Activated CD8-positive, alpha-beta memory T cell treated with anti-CD3 and anti-CD28 coated beads for 1 hour (primary cell): ENCODE measurements at regions not wholly inside any gene's neighbourhood (a gene's known extent, or its start where the extent isn't known, plus 50 kb on each side); places are given as distances from the start of the nearest gene placed in this dataset.
"Not testable (repeated sequence)": the region's sequence is repeated elsewhere in the genome, so short reads cannot be mapped to it uniquely, and the experiment has no call there.

Experiments used
- DNase-seq, 2 donors: peaks; one replicate each; pipeline ENCODE4 v3.0.0-alpha.2; 2020; ENCODE audit warnings: low read depth in 1 of 2; ENCODE audit errors: extremely low read depth in 1 of 2

DNA sequence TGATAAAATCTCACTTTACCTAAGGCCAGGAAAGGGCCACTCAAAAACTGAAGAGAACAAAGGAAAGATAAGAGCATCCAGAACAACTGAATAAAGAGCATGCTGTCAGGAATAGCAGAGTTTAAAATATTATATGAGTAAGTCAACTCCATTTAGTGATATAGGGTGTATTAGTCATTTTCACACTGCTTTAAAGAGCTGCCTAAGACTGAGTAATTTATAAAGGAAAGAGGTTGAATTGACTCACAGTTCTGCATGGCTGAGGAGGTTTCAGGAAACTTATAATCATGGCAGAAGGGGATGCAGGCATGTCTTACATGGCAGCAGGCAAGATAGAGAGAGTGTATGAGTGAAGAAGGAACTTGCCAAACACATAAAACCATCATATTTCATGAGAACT lies 778.0 kb upstream of the NECTIN3 start:
- no peak for DNase-seq

DNA sequence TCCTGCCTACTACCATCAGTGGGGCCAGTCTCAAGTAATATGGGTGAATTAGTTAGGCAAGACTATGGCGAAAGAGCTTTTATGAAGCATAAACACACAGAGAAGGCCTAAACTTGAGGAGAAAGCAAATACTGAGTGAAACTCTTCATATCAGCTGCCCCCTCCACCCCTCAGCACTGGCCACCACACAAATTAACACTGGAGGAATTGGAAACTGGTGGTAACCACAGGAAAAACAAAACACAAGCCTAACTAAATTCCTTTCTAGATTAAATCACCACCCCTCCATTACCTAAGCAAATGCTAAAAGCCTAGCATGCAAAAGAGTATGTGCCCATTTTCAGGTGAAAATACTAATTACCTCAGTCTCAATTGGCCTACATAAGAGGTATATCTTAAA lies 774.7 kb upstream of the NECTIN3 start:
- no peak for DNase-seq

DNA sequence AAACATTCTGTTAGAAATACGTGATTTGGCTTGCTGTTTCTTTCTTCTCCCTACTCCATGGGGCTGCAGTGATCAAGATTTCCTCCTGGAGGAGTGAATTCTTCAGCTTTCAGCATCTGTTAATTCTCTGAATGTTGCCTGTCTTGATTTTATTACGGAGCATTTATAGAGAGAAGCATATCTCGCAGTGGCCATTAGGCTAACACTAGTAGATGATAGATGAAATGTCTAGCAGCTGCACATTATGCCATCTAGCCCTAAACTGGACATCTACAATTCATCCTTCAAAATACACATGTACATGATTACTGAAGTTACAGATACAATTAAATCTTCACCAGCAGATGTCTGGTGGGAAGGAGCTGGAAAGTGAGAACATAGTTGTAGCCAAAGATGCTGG lies 769.8 kb upstream of the NECTIN3 start:
- DNase-seq, result no peak

DNA sequence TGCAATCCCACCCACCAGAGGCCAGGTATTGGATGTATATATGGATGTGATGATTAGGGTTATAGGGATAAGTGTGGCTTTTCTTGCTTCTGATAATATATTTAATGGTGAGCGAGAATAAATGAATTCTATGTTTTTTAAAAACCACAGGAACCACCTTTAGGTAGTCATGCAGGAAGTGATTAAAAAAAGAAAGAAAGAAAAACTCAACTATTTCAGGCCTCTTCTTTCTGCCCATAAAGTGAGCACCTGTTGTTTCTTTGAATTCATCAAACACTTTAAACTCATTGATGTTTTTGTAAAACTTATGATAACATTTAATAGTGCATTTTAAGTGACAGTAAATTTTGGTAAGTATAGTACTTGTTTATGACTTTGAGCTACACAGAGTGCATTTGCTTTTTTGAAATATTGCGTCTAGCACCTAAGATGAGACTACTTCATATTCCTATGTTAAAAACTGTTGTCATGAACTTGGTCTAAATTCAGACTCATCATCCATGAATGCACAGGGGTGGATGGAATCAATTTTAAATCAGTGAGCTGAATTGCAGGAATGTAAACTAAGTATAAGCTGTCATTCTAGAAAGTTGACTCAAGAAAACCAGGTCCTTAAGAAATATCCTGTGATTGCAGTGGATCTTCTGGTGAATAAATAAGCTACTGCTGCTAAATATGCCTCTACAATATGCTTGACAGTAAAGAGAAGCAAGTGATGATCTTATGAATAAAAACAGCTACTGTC lies 764.4 kb upstream of the NECTIN3 start:
- DNase-seq, result no peak

DNA sequence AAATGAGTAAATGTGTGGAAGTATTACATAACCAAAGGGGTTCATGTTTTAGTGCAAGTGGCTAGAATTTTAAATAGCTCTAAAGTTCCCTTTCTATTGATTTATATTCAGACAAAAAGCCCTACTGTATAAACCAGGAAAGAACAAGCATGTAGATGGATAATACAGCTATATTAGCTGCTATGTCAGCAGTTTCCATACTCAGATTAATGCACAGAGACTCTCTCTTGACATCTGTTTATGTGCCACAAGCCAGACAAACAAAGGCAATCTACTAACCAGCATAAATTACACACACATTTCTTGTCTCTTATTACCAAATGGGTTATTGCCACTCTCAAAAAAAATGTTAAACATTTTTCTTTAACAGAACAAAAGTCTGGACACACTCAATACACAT lies 760.1 kb upstream of the NECTIN3 start:
- no peak for DNase-seq

DNA sequence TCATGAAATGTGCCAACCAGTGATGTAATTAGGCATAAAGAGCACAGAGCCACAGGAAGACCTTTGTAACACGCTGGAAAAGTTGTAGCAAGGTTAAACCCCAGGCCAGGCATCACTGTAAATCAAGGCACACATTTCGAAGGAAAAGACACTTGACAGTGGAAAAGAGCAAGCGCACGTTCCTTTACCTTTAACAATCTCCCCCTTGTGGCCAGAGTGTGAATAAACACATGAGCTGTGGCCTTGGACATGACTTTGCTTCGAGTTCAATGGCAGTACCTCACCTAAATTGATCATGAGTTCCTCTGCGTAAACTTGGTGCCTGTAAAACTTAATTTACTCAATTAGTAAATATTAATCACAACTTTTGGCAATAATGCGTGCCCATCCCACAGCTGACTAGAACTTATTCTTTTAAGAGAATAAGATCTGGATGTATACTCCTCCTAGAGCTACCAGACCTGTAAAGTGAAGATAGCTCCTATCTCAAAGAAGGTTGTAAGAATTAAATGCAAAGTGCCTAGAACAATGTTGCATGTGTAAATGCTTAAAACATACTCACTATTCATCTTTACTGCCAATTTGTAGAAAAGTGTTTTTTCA lies 757.0 kb upstream of the NECTIN3 start:
- peak; percentile 8 to 17 for DNase-seq

DNA sequence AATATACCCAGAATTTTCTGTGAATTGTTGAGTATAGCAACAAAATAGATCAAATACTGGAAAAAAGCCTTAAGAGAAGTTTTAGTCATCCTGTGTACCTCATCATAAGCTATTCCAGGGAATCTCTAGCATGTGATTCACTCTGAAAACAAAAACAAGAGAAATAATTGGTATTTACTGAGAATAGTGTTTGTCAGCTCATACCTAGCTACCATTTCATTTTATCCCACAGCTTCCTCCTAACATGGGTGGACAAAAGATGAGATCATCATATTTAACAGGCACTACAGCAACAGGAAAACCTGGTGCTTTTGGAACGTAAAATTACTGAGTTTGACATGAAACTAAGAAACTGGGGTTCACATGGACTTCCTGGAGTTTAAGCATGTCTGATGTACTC lies 753.5 kb upstream of the NECTIN3 start:
- no peak for DNase-seq

DNA sequence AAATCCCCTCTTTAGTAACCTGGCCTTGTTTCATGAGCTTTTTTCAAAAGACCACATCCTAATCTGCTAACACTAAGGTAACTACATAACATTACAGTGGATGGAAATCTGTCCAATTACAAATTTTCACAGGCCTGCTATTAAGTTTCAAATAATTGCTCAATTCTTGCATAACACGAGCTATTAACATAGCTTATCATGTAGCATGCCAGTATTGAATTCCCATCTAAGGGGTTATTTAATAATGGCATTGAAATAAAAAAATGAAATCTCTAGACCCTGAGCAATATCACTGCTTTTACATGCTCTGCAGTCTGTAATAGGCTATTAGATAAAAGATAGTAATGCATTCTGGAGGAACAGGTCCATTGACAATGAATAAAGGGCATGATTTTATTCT lies 748.3 kb upstream of the NECTIN3 start:
- DNase-seq, result no peak

DNA sequence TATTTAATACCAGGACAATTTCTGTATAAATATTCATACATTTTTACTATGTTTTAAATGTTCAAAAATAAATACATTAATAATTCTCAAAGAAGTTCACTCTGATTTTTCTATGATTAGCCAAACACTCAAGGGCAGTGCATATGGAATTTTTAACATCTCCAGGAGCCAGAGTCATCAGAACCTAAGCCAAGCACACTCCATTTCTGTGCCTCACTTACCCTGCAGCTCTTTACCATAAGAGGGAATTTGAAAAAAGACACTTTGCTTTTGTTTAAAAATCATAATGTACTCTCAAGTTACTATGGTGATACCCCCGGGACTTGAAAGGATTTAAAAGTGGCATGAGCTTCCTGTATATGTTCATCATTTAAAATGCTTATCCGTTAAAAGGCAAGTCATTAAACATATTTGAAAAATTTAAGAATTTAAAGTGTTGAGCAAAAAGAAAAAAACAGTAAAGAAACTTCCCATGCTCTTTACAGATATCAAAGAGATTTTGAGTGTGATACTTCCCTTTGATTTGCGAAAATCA lies 747.4 kb upstream of the NECTIN3 start:
- no peak for DNase-seq

DNA sequence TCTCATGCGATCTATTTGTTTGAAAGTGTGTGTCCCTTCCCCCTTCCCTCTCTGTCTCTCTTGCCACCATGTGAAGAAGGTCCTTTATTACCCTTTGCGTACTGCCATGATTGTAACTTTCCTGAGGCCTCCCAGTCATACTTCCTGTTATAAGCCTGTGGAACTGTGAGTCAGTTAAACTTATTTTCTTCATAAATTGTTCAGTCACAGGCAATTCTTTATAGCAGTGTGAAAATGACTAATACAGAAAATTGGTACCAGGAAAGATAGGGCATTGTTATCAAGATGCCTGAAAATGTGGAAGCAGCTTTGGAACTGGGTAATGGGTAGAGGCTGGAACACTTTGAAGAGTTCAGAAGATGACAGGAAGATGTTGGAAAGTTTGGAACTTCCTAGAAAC lies 743.7 kb upstream of the NECTIN3 start:
- no peak for DNase-seq

DNA sequence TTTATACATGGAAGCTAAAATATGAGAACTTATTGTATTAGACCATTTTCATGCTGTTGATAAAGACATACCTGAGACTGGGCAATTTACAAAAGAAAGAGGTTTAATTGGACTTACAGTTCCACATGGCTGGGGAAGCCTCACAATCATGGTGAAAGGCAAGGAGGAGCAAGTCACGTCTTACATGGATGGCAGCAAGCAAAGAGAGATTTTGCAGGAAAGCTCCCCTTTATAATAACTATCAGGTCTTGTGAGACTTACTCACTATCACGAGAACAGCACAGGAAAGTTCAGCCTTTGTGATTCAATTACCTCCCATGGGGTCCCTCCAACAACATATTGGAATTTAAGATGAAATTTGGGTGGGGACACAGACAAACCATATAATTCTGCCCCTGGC lies 740.1 kb upstream of the NECTIN3 start:
- DNase-seq, result not testable (repeated sequence)

DNA sequence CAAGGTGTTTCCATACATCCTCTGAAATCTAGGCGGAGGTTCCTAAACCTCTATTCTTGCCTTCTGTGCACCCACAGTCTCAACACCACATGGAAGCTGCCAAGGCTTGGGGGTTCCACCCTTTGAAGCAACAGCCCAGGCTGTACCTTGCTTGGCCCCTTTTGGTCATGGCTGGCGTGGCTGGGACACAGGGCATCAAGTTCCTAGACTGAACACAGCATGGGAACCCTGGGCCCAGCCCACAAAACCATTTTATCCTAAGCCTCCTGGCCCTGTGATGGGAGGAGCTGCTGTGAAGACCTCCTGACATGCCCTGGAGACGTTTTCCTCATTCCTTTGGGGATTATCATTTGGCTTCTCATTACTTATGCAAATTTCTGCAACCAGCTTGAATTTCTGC lies 739.0 kb upstream of the NECTIN3 start:
- DNase-seq, result no peak

DNA sequence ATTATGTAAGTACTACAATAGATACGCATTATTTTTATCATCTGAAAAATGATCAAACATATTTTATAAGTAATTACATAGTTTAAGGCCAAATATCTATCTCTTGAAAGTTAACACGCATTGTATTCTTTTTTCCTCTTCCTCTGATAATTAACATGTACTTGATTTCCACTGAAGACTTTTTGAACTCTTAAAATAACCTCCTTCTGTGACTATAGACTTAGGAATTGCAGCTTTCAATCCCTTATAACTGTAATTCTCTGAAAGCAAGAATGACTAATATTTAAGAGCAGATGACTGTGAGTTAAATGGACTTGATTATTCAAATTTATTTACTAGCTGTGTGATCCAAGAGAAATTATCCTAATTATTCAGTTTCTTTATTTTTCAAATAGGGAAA lies 730.6 kb upstream of the NECTIN3 start:
- DNase-seq, result no peak

DNA sequence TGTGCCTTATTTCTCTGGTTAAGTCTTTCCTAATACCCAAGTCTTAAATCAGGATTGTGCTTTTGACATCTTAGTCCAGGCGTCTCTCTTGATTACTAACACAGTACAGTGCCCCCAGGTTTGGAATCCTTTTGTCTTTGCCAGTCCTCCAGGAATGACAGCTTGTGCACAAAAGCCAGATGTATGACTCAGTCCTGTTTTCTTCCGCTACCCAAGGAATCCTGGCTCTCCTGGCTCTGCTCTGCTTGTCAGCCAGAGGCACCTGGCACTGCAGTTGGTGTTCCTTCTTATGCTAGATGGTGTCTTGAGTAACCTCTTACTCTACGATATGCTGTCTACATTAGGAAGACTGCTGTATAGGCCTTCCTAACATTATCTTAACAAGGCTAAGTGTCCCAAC lies 728.2 kb upstream of the NECTIN3 start:
- no peak for DNase-seq

DNA sequence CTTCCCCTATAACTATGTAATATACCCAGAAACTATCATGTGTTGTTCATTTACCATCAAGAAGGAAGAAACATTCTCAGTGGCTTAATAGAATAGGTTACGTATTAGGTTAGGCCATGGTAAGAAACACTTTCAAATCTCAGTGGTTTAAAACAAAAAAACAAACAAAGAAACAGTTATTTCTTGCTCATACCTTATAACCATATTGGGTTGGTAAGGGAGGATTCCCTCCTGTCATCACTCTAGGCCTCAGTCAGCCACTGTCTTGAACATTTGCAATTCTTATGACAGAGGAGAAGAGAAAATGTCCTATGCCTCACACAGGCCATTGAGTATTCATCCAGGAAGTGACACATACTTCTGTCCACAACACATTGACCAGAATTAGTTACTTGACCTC lies 727.7 kb upstream of the NECTIN3 start:
- DNase-seq, result no peak

DNA sequence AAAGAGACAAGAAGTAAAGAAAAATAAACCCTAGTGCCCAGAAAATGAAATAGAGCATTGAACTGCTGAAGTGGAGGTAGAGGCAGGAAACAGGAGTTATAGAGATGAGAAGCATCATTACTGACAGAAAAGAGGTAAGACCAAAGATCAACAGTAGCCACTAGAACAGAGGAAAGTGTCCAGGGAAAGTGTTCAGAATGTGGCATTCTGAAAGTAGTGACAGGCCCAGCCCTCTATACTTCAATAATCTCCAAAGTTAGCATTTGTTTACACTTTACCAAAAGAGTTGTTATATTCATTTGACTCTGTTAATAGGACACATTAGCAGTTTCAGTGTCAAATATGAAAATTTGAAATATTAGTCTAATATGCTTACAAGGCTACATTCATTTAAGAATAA lies 727.1 kb upstream of the NECTIN3 start:
- no peak for DNase-seq

DNA sequence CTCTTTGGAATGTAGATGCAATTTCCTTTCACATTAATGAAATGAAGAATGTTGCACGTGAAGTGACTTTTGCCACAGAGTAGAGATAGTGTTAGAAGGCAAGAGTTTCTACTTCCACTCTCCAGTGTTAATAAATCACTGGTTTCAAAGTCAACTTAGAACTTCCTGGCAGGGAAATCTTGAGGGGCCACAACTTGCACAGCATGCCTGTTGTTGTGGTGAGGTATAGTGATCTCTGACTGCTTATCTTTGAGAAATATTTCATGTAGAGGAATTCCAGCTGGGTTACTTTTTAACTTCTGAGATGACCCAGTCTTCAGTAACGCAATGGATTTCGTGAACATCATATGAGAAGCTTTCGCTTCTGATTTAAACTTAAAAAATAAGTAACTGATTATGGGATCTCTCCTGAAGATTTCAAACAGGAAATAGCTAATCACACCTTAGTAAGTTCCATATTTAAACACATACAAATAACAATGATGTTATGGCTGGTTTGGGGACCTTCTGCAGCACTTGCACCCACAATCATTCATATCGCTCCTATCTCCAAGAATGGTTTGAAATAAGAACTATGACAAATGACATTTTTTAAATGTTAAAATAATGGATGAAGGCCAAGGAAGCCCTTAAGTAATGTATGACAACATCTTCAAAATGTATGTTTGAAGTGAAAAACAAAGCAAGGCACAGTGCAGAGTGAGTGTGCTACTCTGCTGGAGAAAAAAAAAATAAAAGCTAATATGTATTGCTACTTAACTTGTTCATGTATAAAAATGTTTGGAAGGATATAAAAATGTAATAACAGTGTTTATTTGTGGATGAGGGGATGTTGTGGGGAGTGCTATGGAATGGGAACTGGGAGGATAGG lies 726.5 kb upstream of the NECTIN3 start:
- no peak for DNase-seq

DNA sequence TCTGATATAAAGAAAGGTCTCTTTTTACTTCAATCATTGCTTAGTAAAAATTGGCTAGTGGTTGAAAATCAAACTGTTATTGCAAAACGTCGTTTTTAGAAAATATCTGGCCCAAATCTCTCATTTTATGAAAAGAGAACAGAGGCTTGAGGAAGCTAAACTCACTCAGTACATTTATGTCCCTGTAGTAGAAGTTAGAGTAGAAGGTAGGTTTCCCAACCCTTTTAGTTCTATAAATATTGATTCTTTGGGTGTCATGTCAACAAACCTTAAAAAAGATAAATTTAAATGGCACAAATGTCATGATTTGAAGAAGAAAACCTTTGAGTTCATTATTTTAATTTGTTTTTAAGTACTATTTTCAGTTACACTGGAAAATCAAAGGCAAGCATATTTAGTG lies 722.3 kb upstream of the NECTIN3 start:
- DNase-seq, result no peak

DNA sequence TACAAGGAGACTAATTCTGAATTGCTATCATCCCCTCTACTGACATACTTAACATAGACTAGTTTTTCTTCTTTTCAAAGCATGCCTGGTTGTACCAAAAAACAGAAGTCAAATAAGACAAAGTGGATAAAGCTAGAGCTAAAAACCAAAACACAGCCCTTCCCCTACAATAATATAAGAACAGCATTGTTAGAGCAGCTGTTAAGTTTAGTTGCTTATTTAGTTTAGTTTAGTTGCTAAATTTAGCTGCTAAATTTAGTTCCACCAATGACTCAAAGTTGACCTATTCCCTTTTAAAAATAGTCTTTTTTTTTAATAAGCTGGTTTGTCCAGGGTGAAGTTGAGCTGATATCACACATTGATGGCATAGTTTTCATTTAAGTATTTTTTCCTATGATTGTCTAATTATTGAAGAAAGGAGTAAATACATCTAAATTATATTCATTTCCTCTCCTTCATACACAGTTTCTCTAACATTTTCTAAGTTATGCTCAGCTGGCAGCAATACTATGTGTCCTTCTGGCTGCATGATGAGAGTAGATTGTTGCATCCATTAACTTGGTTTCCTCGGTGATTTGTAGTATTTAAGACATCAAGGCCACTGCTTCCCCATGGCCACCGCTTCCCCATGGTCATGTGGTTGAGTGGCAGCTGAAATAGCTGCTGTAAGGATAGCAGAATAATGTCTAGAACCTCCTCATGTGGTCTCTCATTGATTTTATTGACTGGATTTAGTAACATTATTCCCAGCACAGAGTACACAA lies 718.6 kb upstream of the NECTIN3 start:
- no peak for DNase-seq

DNA sequence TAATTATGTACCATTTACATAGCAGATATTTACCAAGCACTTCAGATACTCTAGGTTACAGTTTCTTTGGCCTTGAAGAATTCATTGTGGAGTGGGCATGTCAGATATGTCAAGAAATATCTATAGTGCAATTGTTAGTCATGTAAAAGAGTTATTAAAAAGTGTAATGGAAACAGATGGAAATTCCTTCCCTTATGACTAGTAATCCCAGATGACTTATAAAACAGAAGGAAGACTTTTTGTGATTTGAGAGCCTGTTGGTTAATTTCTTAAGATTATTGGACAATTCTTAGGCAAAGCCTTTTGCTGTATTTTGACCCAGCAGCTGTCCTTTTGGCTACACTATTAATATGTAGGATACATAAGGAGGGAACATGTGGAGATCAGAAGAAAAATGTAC lies 708.9 kb upstream of the NECTIN3 start:
- no peak for DNase-seq

DNA sequence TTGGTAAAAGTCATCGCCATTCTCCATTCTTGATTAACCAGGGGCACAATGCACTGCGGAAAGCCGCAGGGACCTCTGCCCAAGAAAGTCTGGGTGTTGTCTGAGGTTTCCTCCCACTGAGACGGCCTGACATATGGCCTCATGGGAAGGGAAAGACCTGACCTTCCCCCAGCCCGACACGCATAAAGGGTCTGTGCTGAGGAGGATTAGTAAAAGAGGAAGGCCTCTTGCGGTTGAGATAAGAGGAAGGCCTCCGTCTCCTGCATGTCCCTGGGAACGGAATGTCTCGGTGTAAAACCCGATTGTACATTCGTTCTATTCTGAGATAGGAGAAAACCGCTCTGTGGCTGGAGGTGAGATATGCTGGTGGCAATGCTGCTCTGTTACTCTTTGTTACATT lies 704.3 kb upstream of the NECTIN3 start:
- not testable (repeated sequence) for DNase-seq
